WTC11 (cell line): ENCODE measurements at regions not wholly inside any gene's neighbourhood (a gene's known extent, or its start where the extent isn't known, plus 50 kb on each side); places are given as distances from the start of the nearest gene placed in this dataset.

Source experiments
- CTCF ChIP-seq: fragments of 200-600 bp; IDR thresholded peaks from 2 replicates; pipeline ENCODE4 v1.8.0; 2022; ENCODE audit warnings: antibody characterized with exemption
- E2F1 ChIP-seq: sonication (generic); formaldehyde crosslinking; IDR thresholded peaks from 2 replicates; pipeline ENCODE4 v1.8.0; 2022; ENCODE audit warnings: mild to moderate bottlenecking, missing genetic modification reagents
- FOXP1 ChIP-seq: sonication (generic); formaldehyde crosslinking; IDR thresholded peaks from 2 replicates; pipeline ENCODE4 v1.8.0; 2022; ENCODE audit warnings: missing genetic modification reagents, mild to moderate bottlenecking, moderate library complexity, borderline replicate concordance
- JUN ChIP-seq: sonication (generic); formaldehyde crosslinking; IDR thresholded peaks from 2 replicates; pipeline ENCODE4 v1.8.0; 2023; ENCODE audit warnings: mild to moderate bottlenecking, missing genetic modification reagents
- MAX ChIP-seq: sonication (generic); formaldehyde crosslinking; IDR thresholded peaks from 2 replicates; pipeline ENCODE4 v1.8.0; 2022; ENCODE audit warnings: mild to moderate bottlenecking, missing genetic modification reagents
- MLX ChIP-seq: sonication (generic); formaldehyde crosslinking; IDR thresholded peaks from 2 replicates; pipeline ENCODE4 v1.8.1; 2023; ENCODE audit warnings: mild to moderate bottlenecking, missing genetic modification reagents, moderate library complexity
- NR2C2 ChIP-seq: sonication (generic); formaldehyde crosslinking; IDR thresholded peaks from 2 replicates; pipeline ENCODE4 v1.8.0; 2022; ENCODE audit warnings: mild to moderate bottlenecking, missing genetic modification reagents
- NR3C1 ChIP-seq: sonication (generic); formaldehyde crosslinking; conservative IDR thresholded peaks from 2 replicates; pipeline ENCODE4 v1.8.1; 2023; ENCODE audit warnings: low read depth, mild to moderate bottlenecking, missing genetic modification reagents
- SP1 ChIP-seq: sonication (generic); formaldehyde crosslinking; conservative IDR thresholded peaks from 2 replicates; pipeline ENCODE4 v1.8.1; 2022; ENCODE audit warnings: missing genetic modification reagents
- ZMAT4 ChIP-seq: fragments of 250-450 bp; sonication (Bioruptor Pico); IDR thresholded peaks from 2 replicates; pipeline ENCODE4 v1.9.0; 2021; ENCODE audit warnings: mild to moderate bottlenecking
- ZNF232 ChIP-seq: sonication (generic); formaldehyde crosslinking; IDR thresholded peaks from 2 replicates; pipeline ENCODE4 v1.8.0; 2022; ENCODE audit warnings: mild to moderate bottlenecking, missing genetic modification reagents

- TF ChIP-seq MAX (CRISPR knock-in tag) = no peak
- TF ChIP-seq JUN (CRISPR knock-in tag) = no peak
- no peak for TF ChIP-seq ZNF232
- no peak for TF ChIP-seq CTCF
- TF ChIP-seq NR2C2 (CRISPR knock-in tag) = no peak
- no peak for TF ChIP-seq NR3C1
- no peak for TF ChIP-seq SP1
- TF ChIP-seq MLX = no peak
- no peak for TF ChIP-seq FOXP1
- TF ChIP-seq ZMAT4 (CRISPR knock-in tag) = no peak
- no peak for TF ChIP-seq E2F1
Measured at GRCh38 chr3:71973274-71974030, 188.5 kb upstream of the PROK2 start.
